ENCODE measurements at regions not wholly inside any gene's neighbourhood (a gene's known extent, or its start where the extent isn't known, plus 50 kb on each side); places are given as distances from the start of the nearest gene placed in this dataset.

DNA sequence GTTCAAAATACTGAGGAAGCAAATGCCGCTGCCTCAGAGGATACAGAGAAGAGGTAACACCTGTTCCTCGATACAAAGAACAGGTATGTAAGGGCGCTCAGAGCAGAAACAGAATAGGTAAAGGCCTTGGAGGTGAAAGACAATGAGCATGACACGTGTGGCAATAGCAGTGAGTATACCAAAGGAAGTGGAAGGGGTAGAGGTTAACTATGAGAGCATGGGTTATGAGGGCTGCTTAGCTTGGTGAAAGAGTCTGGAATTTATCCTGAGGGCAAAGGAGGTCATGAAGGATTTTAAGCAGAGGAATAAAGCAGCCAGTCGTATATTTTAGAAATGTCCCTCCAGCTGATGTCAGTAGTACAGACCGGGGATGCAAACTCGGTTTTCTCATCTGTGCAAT is 269.8 kb upstream of the ZNF462 start:
- no peak for TF ChIP-seq EZH2 (IDR thresholded peaks at IDR 0.05; ENCODE audit: low read length, unreplicated experiment)
- TF ChIP-seq EZH2phosphoT487 (IDR thresholded peaks at IDR 0.05; ENCODE audit: borderline replicate concordance, low read length), result no peak
- TF ChIP-seq, protein P1, sequence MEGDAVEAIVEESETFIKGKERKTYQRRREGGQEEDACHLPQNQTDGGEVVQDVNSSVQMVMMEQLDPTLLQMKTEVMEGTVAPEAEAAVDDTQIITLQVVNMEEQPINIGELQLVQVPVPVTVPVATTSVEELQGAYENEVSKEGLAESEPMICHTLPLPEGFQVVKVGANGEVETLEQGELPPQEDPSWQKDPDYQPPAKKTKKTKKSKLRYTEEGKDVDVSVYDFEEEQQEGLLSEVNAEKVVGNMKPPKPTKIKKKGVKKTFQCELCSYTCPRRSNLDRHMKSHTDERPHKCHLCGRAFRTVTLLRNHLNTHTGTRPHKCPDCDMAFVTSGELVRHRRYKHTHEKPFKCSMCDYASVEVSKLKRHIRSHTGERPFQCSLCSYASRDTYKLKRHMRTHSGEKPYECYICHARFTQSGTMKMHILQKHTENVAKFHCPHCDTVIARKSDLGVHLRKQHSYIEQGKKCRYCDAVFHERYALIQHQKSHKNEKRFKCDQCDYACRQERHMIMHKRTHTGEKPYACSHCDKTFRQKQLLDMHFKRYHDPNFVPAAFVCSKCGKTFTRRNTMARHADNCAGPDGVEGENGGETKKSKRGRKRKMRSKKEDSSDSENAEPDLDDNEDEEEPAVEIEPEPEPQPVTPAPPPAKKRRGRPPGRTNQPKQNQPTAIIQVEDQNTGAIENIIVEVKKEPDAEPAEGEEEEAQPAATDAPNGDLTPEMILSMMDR (conservative IDR thresholded peaks at IDR 0.05; ENCODE audit: low read depth, low read length), result no peak
